H9 (cell line): ENCODE measurements at regions not wholly inside any gene's neighbourhood (a gene's known extent, or its start where the extent isn't known, plus 50 kb on each side); places are given as distances from the start of the nearest gene placed in this dataset.

ENCODE experiments used
- DNase-seq: peaks from one replicate; pipeline ENCODE4 v3.0.0-alpha.2; 2017
- H2AFZ ChIP-seq: one replicate; pipeline ENCODE4 v1.6.1; 2013; ENCODE audit warnings: mild to moderate bottlenecking, low read length, control low read depth, moderate library complexity
- H2AK5ac ChIP-seq: 2 replicates; pipeline ENCODE4 v1.6.1; 2013; ENCODE audit warnings: low read length, control low read depth, mixed read lengths; ENCODE audit not compliant: insufficient read length
- H2BK120ac ChIP-seq: one replicate; pipeline ENCODE4 v1.6.1; 2013; ENCODE audit warnings: low read depth, mild to moderate bottlenecking, low read length, control low read depth, inconsistent platforms; ENCODE audit not compliant: poor library complexity, severe bottlenecking
- H2BK12ac ChIP-seq: 2 replicates; pipeline ENCODE4 v1.6.1; 2013; ENCODE audit warnings: low read length, control low read depth, mixed read lengths, low read depth; ENCODE audit not compliant: insufficient read length
- H2BK15ac ChIP-seq: 2 replicates; pipeline ENCODE4 v1.6.1; 2013; ENCODE audit warnings: low read depth, low read length, control low read depth
- H2BK20ac ChIP-seq: one replicate; pipeline ENCODE4 v1.6.1; 2013; ENCODE audit warnings: low read depth, mild to moderate bottlenecking, low read length, control low read depth, inconsistent platforms; ENCODE audit not compliant: poor library complexity, severe bottlenecking
- H2BK5ac ChIP-seq: 2 replicates; pipeline ENCODE4 v1.6.1; 2013; ENCODE audit warnings: low read length, control low read depth, mixed read lengths; ENCODE audit not compliant: insufficient read length
- H3K14ac ChIP-seq: 2 replicates; pipeline ENCODE4 v1.6.1; 2013; ENCODE audit warnings: low read length, control low read depth; ENCODE audit not compliant: insufficient read depth
- H3K18ac ChIP-seq: 2 replicates; pipeline ENCODE4 v1.6.1; 2013; ENCODE audit warnings: low read depth, mild to moderate bottlenecking, mixed read lengths, low read length, control low read depth; ENCODE audit not compliant: insufficient read length
- H3K23ac ChIP-seq: 2 replicates; pipeline ENCODE4 v1.6.1; 2013; ENCODE audit warnings: low read length, control low read depth, mixed read lengths, low read depth; ENCODE audit not compliant: insufficient read length
- H3K23me2 ChIP-seq: 2 replicates; pipeline ENCODE4 v1.6.1; 2013; ENCODE audit warnings: low read depth, mild to moderate bottlenecking, mixed read lengths, low read length, control low read depth; ENCODE audit not compliant: insufficient read length, poor library complexity, severe bottlenecking
- H3K27ac ChIP-seq: 2 replicates; pipeline ENCODE4 v1.5.1; 2013; ENCODE audit warnings: low read length, control low read depth, mixed read lengths, low read depth; ENCODE audit not compliant: insufficient read length
- H3K27me3 ChIP-seq: 2 replicates; pipeline ENCODE4 v1.6.1; 2013; ENCODE audit warnings: low read length, control low read depth, inconsistent platforms; ENCODE audit not compliant: insufficient read depth
- H3K4ac ChIP-seq: 2 replicates; pipeline ENCODE4 v1.6.1; 2013; ENCODE audit warnings: low read depth, mild to moderate bottlenecking, control low read depth, inconsistent platforms, low read length, moderate library complexity
- H3K4me1 ChIP-seq: 2 replicates; pipeline ENCODE4 v1.6.1; 2013; ENCODE audit warnings: low read length, control low read depth, inconsistent platforms; ENCODE audit not compliant: insufficient read depth
- H3K4me2 ChIP-seq: 2 replicates; pipeline ENCODE4 v1.6.1; 2013; ENCODE audit warnings: low read length, control low read depth, mixed read lengths; ENCODE audit not compliant: insufficient read length, insufficient read depth
- H3K56ac ChIP-seq: 2 replicates; pipeline ENCODE4 v1.6.1; 2013; ENCODE audit warnings: low read depth, mild to moderate bottlenecking, mixed read lengths, low read length, control low read depth; ENCODE audit not compliant: insufficient read length
- H3K79me1 ChIP-seq: 2 replicates; pipeline ENCODE4 v1.6.1; 2013; ENCODE audit warnings: low read depth, mild to moderate bottlenecking, moderate library complexity, low read length, control low read depth, inconsistent platforms; ENCODE audit not compliant: insufficient read depth, poor library complexity, severe bottlenecking
- H3K79me2 ChIP-seq: 2 replicates; pipeline ENCODE4 v1.6.1; 2013; ENCODE audit warnings: low read length, control low read depth, inconsistent platforms; ENCODE audit not compliant: insufficient read depth
- H3K9ac ChIP-seq: 2 replicates; pipeline ENCODE4 v1.6.1; 2013; ENCODE audit warnings: low read length, control low read depth, mixed read lengths; ENCODE audit not compliant: insufficient read length; ENCODE audit errors: extremely low read depth
- H3K9me3 ChIP-seq: one replicate; pipeline ENCODE4 v1.6.1; 2013; ENCODE audit warnings: low read depth, low read length, inconsistent platforms; ENCODE audit not compliant: control insufficient read depth
- H3T11ph ChIP-seq: one replicate; pipeline ENCODE4 v1.6.1; 2013; ENCODE audit warnings: mild to moderate bottlenecking, low read length, control low read depth, inconsistent platforms
- H4K20me1 ChIP-seq: one replicate; pipeline ENCODE4 v1.6.1; 2013; ENCODE audit not compliant: control insufficient read depth, insufficient read length, insufficient read depth
- H4K5ac ChIP-seq: 2 replicates; pipeline ENCODE4 v1.6.1; 2013; ENCODE audit warnings: low read depth, mild to moderate bottlenecking, mixed read lengths, low read length, control low read depth; ENCODE audit not compliant: insufficient read length
- H4K8ac ChIP-seq: replicated peaks from 2 replicates; pipeline ENCODE4 v1.6.1; 2013; ENCODE audit warnings: low read length, control low read depth, mixed read lengths, low read depth; ENCODE audit not compliant: insufficient read length
- H4K91ac ChIP-seq: 2 replicates; pipeline ENCODE4 v1.6.1; 2013; ENCODE audit warnings: low read depth, mild to moderate bottlenecking, moderate library complexity, mixed read lengths, low read length, control low read depth; ENCODE audit not compliant: insufficient read length
- H3K27ac Mint-ChIP-seq, 3 experiments: 2 replicates in 2 of 3; 3 replicates in 1 of 3; pipeline ENCODE4 v1.8.0; 2020 to 2021; ENCODE audit warnings: mixed read lengths in 3 of 3, mild to moderate bottlenecking in 1 of 3, moderate library complexity in 1 of 3
- H3K27me3 Mint-ChIP-seq: 2 replicates; pipeline ENCODE4 v1.8.0; 2021; ENCODE audit warnings: low read depth, mild to moderate bottlenecking, moderate library complexity, mixed read lengths
- H3K36me3 Mint-ChIP-seq, 3 experiments: 2 replicates in 2 of 3; 3 replicates in 1 of 3; pipeline ENCODE4 v1.8.0; 2020 to 2021; ENCODE audit warnings: low read depth in 3 of 3, mixed read lengths in 3 of 3; ENCODE audit not compliant: insufficient read depth in 1 of 3
- H3K4me1 Mint-ChIP-seq, 2 experiments: 2 replicates each; pipeline ENCODE4 v1.8.0; 2020; ENCODE audit warnings: mixed read lengths in 2 of 2
- H3K4me3 Mint-ChIP-seq, 2 experiments: 2 replicates in 1 of 2; 3 replicates in 1 of 2; pipeline ENCODE4 v1.8.0; 2020 to 2021; ENCODE audit warnings: mild to moderate bottlenecking in 2 of 2, mixed read lengths in 2 of 2, moderate library complexity in 1 of 2
- H3K9me3 Mint-ChIP-seq, 2 experiments: 2 replicates in 1 of 2; 3 replicates in 1 of 2; pipeline ENCODE4 v1.8.0; 2020; ENCODE audit warnings: mild to moderate bottlenecking in 2 of 2, mixed read lengths in 2 of 2, moderate library complexity in 1 of 2
- WGBS: extraction: QIAGEN DNeasy Blood & Tissue Kit; methylation state at CpG from one replicate; pipeline ENCODE4 v1.1.7; 2013; ENCODE audit warnings: missing lambda C conversion rate, low lambda C conversion rate, mixed read lengths; ENCODE audit not compliant: insufficient read length; ENCODE audit errors: extremely low coverage; 5-methylcytosine and 5-hydroxymethylcytosine counted together
- TF ChIP-seq, protein P1 (sequence below): fragments of 200-600 bp; sonication (generic); conservative IDR thresholded peaks from 3 replicates; pipeline ENCODE4 v1.8.0; 2021; ENCODE audit warnings: antibody characterized with exemption, mild to moderate bottlenecking

- Histone ChIP-seq H2BK120ac (no peak overlapping the region), H3T11ph (no peak overlapping the region), H3K27ac (no peak overlapping the region), H3K23me2 (no peaks in the 10 kb centered on the region), H4K8ac (no peak overlapping the region), H3K79me2 (no peaks in the 10 kb centered on the region), H4K5ac (no peak overlapping the region), H3K4me2 (no peak overlapping the region), H2AK5ac (no peak overlapping the region), H2AFZ (no peak overlapping the region), H2BK20ac (no peak overlapping the region), H4K20me1 (no peaks in the 10 kb centered on the region), H3K56ac (no peak overlapping the region), H2BK12ac (no peak overlapping the region), H3K14ac (no peak overlapping the region), H3K18ac (no peak overlapping the region), H4K91ac (no peak overlapping the region), H3K4ac (no peak overlapping the region), H3K79me1 (no peaks in the 10 kb centered on the region), H2BK15ac (no peak overlapping the region), H3K23ac (no peak overlapping the region), H3K4me1 (peaks cover 2% of the 10 kb centered on the region; the same call in 1 of the 2 replicates), H3K27me3 (no peaks in the 10 kb centered on the region), H3K9ac (no peak overlapping the region), H3K9me3 (no peaks in the 10 kb centered on the region), H2BK5ac (no peak overlapping the region)
- Mint-ChIP-seq H3K4me3 (no peak overlapping the region), H3K4me1 (peaks cover 22 to 27% of the 10 kb centered on the region in 2 experiments), H3K36me3 (no peaks in the 10 kb centered on the region), H3K27me3 (no peaks in the 10 kb centered on the region), H3K9me3 (no peaks in the 10 kb centered on the region), H3K27ac (no peak overlapping the region)
- DNase-seq: no peak
- TF ChIP-seq, protein P1, sequence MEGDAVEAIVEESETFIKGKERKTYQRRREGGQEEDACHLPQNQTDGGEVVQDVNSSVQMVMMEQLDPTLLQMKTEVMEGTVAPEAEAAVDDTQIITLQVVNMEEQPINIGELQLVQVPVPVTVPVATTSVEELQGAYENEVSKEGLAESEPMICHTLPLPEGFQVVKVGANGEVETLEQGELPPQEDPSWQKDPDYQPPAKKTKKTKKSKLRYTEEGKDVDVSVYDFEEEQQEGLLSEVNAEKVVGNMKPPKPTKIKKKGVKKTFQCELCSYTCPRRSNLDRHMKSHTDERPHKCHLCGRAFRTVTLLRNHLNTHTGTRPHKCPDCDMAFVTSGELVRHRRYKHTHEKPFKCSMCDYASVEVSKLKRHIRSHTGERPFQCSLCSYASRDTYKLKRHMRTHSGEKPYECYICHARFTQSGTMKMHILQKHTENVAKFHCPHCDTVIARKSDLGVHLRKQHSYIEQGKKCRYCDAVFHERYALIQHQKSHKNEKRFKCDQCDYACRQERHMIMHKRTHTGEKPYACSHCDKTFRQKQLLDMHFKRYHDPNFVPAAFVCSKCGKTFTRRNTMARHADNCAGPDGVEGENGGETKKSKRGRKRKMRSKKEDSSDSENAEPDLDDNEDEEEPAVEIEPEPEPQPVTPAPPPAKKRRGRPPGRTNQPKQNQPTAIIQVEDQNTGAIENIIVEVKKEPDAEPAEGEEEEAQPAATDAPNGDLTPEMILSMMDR: no peak
- WGBS: no CpG with 5 or more reads among the region's 2 CpGs
Measured at GRCh38 chr4:138696058-138696457, 319.5 kb upstream of the NOCT start.
